Uterus (tissue), 2 donors: ENCODE measurements at regions not wholly inside any gene's neighbourhood (a gene's known extent, or its start where the extent isn't known, plus 50 kb on each side); places are given as distances from the start of the nearest gene placed in this dataset.

ENCODE experiments used
- CTCF ChIP-seq, 4 experiments: fragments of 200-600 bp in 2 of 4; fragments of 450-650 bp in 2 of 4; sonication (generic) in 2 of 4; IDR thresholded peaks; one replicate each; pipeline ENCODE4 v1.5.1; 2016 to 2019; ENCODE audit warnings: antibody characterized with exemption in 4 of 4, mild to moderate bottlenecking in 2 of 4, moderate library complexity in 1 of 4
- POLR2A ChIP-seq, 2 donors: fragments of 450-650 bp; IDR thresholded peaks; one replicate each; pipeline ENCODE4 v1.6.1; 2016; ENCODE audit warnings: antibody characterized with exemption in 2 of 2, mild to moderate bottlenecking in 1 of 2, moderate library complexity in 1 of 2

- no peak for TF ChIP-seq CTCF (IDR thresholded peaks at IDR 0.05)
- no peak for TF ChIP-seq POLR2A (IDR thresholded peaks at IDR 0.05)
Measured at GRCh38 chr18:6558446-6559156, 143.9 kb upstream of the L3MBTL4 start.
